ENCODE measurements at regions not wholly inside any gene's neighbourhood (a gene's known extent, or its start where the extent isn't known, plus 50 kb on each side); places are given as distances from the start of the nearest gene placed in this dataset.

GRCh38 chr5:87570366-87570765, 157.6 kb upstream of the CCNH start:
- ATAC-seq: no peak

DNA sequence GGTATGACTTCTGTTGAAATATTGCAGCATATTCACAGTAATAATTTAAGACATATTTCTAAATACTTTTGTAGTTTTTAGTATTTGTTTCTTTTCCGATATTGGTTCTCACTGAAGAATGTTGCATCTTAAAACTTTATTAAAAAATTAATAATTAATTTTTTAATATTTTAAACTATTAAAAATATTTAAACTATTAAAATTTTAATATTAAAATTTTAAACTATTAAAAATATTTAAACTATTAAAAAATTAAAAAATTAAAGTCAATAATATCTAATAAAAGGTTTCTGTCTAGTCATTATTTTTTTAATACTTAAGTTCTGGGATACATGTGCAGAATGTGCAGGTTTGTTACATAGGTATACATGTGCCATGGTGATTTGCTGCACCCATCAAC, 149.3 kb upstream of the CCNH start:
- no peaks in the 10 kb centered on the region for H3K4me1 Mint-ChIP-seq (ENCODE audit: low read depth)
- intact Hi-C loops (cut with micrococcal nuclease): no loop called here
- ATAC-seq (no peak), DNase-seq (no peak)
- no peaks in the 10 kb centered on the region for H3K9me3 Mint-ChIP-seq
- no peak overlapping the region for H3K4me3 Mint-ChIP-seq
- H3K27me3 Mint-ChIP-seq: no peaks in the 10 kb centered on the region
- POLR2A ChIA-PET: no interaction called here
- H3K27ac Mint-ChIP-seq: no peak overlapping the region
- CTCF ChIA-PET: no interaction called here
- H3K36me3 Mint-ChIP-seq (ENCODE audit: low read depth): no peaks in the 10 kb centered on the region
- TF ChIP-seq, protein P1, sequence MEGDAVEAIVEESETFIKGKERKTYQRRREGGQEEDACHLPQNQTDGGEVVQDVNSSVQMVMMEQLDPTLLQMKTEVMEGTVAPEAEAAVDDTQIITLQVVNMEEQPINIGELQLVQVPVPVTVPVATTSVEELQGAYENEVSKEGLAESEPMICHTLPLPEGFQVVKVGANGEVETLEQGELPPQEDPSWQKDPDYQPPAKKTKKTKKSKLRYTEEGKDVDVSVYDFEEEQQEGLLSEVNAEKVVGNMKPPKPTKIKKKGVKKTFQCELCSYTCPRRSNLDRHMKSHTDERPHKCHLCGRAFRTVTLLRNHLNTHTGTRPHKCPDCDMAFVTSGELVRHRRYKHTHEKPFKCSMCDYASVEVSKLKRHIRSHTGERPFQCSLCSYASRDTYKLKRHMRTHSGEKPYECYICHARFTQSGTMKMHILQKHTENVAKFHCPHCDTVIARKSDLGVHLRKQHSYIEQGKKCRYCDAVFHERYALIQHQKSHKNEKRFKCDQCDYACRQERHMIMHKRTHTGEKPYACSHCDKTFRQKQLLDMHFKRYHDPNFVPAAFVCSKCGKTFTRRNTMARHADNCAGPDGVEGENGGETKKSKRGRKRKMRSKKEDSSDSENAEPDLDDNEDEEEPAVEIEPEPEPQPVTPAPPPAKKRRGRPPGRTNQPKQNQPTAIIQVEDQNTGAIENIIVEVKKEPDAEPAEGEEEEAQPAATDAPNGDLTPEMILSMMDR (IDR thresholded peaks at IDR 0.05): no peak

More at GRCh38 chr5:87570366-87570765, 157.6 kb upstream of the CCNH start:
- H3K9me3 Mint-ChIP-seq: no peaks in the 10 kb centered on the region
- no peak overlapping the region for H3K27ac Mint-ChIP-seq
- POLR2A ChIA-PET: no interaction called here
- DNase-seq: no peak
- TF ChIP-seq, protein P1 (IDR thresholded peaks at IDR 0.05): no peak
- H3K36me3 Mint-ChIP-seq (ENCODE audit: low read depth): no peaks in the 10 kb centered on the region
- intact Hi-C loops (cut with micrococcal nuclease): no loop called here
- CTCF ChIA-PET: no interaction called here
- H3K4me1 Mint-ChIP-seq (ENCODE audit: low read depth): no peaks in the 10 kb centered on the region
- H3K4me3 Mint-ChIP-seq: no peak overlapping the region
- H3K27me3 Mint-ChIP-seq: peaks cover 4% of the 10 kb centered on the region

DNA sequence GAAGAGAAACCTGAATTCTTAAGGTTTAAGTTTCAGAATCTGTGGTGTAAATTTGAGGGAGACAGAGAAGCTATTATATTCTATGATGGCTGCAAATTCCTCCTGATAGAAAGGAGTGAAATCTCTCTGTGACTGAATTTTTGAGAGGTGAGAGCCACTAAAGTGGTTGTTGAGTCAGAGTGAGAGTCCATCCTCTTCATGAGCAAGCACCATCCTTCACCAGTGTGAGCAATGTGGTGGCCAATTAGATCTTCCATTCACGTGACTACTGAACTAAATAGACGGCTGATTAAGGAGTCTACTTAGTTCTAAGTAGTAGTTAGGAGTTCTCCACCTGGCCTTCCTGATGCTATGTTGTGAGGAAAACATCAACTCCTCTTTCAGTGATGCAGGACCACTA, 147.8 kb upstream of the CCNH start:
- TF ChIP-seq, protein P1 (IDR thresholded peaks at IDR 0.05): no peak
- intact Hi-C loops (cut with micrococcal nuclease): no loop called here
- H3K27ac Mint-ChIP-seq: no peak overlapping the region
- H3K9me3 Mint-ChIP-seq: no peaks in the 10 kb centered on the region
- no peak for ATAC-seq
- ChIA-PET CTCF (no interaction called here), POLR2A (no interaction called here)
- DNase-seq: no peak
- H3K4me1 Mint-ChIP-seq (ENCODE audit: low read depth): no peaks in the 10 kb centered on the region
- H3K27me3 Mint-ChIP-seq: no peaks in the 10 kb centered on the region
- no peaks in the 10 kb centered on the region for H3K36me3 Mint-ChIP-seq (ENCODE audit: low read depth)
- no peak overlapping the region for H3K4me3 Mint-ChIP-seq

DNA sequence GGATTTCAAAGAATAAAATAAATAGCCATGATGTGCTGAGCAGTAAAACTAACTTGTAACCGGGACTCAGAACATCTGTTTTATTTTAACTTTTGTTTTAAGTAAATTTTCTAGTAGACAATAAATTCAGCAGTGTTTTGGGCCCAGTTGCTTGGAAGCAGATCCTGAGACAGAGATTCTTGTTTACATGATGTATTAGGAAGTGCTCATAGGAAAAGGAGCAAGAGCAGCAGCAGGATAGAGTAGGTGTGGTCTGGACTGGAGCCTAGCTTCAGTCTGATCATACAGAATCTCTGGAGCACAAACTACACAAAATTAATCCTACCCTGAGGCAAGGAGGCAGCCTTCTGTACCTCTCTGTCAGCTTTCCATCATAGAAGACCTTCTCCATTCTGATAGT, 139.2 kb upstream of the CCNH start:
- DNase-seq (no peak), ATAC-seq (no peak)
- POLR2A ChIA-PET: no interaction called here
- no peak overlapping the region for H3K27ac Mint-ChIP-seq
- H3K27me3 Mint-ChIP-seq: peaks cover 8% of the 10 kb centered on the region
- peaks cover 4% of the 10 kb centered on the region for H3K9me3 Mint-ChIP-seq
- CTCF ChIA-PET: no interaction called here
- intact Hi-C loops (cut with micrococcal nuclease): no loop called here
- H3K36me3 Mint-ChIP-seq (ENCODE audit: low read depth): no peaks in the 10 kb centered on the region
- TF ChIP-seq, protein P1 (IDR thresholded peaks at IDR 0.05): no peak
- H3K4me1 Mint-ChIP-seq (ENCODE audit: low read depth): no peaks in the 10 kb centered on the region
- H3K4me3 Mint-ChIP-seq: no peak overlapping the region

DNA sequence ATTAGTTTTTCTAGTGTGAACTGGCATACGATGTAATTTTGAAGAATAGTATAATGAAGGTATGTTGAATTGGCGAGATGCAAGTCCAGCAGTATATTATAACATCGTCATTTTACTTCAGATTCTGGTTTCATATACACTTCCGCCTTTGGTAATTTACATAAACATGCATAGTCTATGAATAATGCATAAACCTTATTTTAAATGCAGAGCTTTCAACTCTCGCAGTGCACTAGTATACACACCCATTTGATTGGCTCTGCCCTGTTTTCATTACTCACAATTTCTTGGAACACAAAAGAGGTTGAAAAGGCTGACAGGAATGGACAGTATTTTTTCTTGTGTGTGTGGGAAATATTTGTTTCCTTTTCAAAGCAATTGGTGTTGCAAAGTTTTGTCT, 128.9 kb upstream of the CCNH start:
- DNase-seq (no peak), ATAC-seq (no peak)

More for the DNA sequence above, 128.9 kb upstream of the CCNH start:
- Mint-ChIP-seq H3K27ac (no peak overlapping the region), H3K9me3 (no peaks in the 10 kb centered on the region), H3K4me3 (no peak overlapping the region), H3K36me3 (ENCODE audit: low read depth) (no peaks in the 10 kb centered on the region), H3K27me3 (peaks cover 8% of the 10 kb centered on the region), H3K4me1 (ENCODE audit: low read depth) (no peaks in the 10 kb centered on the region)
- ChIA-PET POLR2A (no interaction called here), CTCF (no interaction called here)
- intact Hi-C loops (cut with micrococcal nuclease): no loop called here
- TF ChIP-seq, protein P1 (IDR thresholded peaks at IDR 0.05): no peak

Measured in activated CD8-positive, alpha-beta T cell treated with anti-CD3 and anti-CD28 coated beads for 36 hours (primary cell).